SU-DHL-6 (cell line): ENCODE measurements at regions not wholly inside any gene's neighbourhood (a gene's known extent, or its start where the extent isn't known, plus 50 kb on each side); places are given as distances from the start of the nearest gene placed in this dataset.

Source experiments
- H2AFZ ChIP-seq: fragments of 200-600 bp; sonication (generic); 2 replicates; pipeline ENCODE4 v1.6.1; 2014; ENCODE audit warnings: low read depth, mild to moderate bottlenecking, moderate library complexity, mixed read lengths, antibody characterized with exemption, low read length; ENCODE audit not compliant: severe bottlenecking
- H3F3A ChIP-seq: fragments of 200-600 bp; shearing (Covaris generic); 2 replicates; pipeline ENCODE4 v1.6.0; 2016; ENCODE audit warnings: antibody characterized with exemption, mild to moderate bottlenecking; ENCODE audit not compliant: insufficient read depth
- H3K27ac ChIP-seq: fragments of 200-600 bp; sonication (generic); 2 replicates; pipeline ENCODE4 v1.5.1; 2016; ENCODE audit warnings: low read depth, mild to moderate bottlenecking, low read length, moderate library complexity, mixed read lengths
- H3K27me3 ChIP-seq: fragments of 200-600 bp; sonication (generic), shearing (Covaris generic); 2 replicates; pipeline ENCODE4 v1.6.0; 2014; ENCODE audit warnings: mild to moderate bottlenecking, low read length
- H3K36me3 ChIP-seq: fragments of 200-600 bp; sonication (generic); 2 replicates; pipeline ENCODE4 v1.6.1; 2014; ENCODE audit warnings: mild to moderate bottlenecking, low read length, mixed read lengths
- H3K4me2 ChIP-seq: fragments of 300-600, 200-600 bp; shearing (Covaris generic), sonication (generic); 2 replicates; pipeline ENCODE4 v1.6.0; 2014; ENCODE audit warnings: low read length, low read depth, mild to moderate bottlenecking; ENCODE audit not compliant: poor library complexity, severe bottlenecking
- H3K4me3 ChIP-seq: fragments of 200-600 bp; sonication (generic); 2 replicates; pipeline ENCODE4 v1.5.1; 2014; ENCODE audit warnings: antibody characterized with exemption, low read length, mild to moderate bottlenecking, mixed read lengths; ENCODE audit not compliant: insufficient read depth, poor library complexity, severe bottlenecking
- H3K79me2 ChIP-seq: fragments of 200-600 bp; sonication (generic); 2 replicates; pipeline ENCODE4 v1.6.1; 2014; ENCODE audit warnings: mild to moderate bottlenecking, low read length, moderate library complexity; ENCODE audit not compliant: insufficient read depth
- H3K9ac ChIP-seq: fragments of 200-600 bp; sonication (generic); 2 replicates; pipeline ENCODE4 v1.7.0; 2014; ENCODE audit warnings: mild to moderate bottlenecking, low read length
- H3K9me2 ChIP-seq: fragments of 200-600 bp; sonication (generic); replicated peaks from 2 replicates; pipeline ENCODE4 v1.6.1; 2014; ENCODE audit warnings: low read length; ENCODE audit not compliant: insufficient read depth
- H3K9me3 ChIP-seq: fragments of 200-600 bp; sonication (generic); 2 replicates; pipeline ENCODE4 v1.6.1; 2014; ENCODE audit warnings: low read length, mixed read lengths; ENCODE audit not compliant: insufficient read depth
- H4K20me1 ChIP-seq: fragments of 200-600 bp; sonication (generic); 2 replicates; pipeline ENCODE4 v1.6.1; 2014; ENCODE audit warnings: low read depth, mild to moderate bottlenecking, antibody characterized with exemption, low read length, moderate library complexity, mixed read lengths
- EZH2phosphoT487 ChIP-seq: fragments of 200-600 bp; sonication (generic), shearing (Covaris generic); conservative IDR thresholded peaks from 2 replicates; pipeline ENCODE4 v1.6.1; 2018; ENCODE audit warnings: mild to moderate bottlenecking, antibody characterized with exemption, low read length, moderate library complexity, mixed read lengths
- TF ChIP-seq, protein P1 (sequence below): fragments of 200-600 bp; sonication (generic); IDR thresholded peaks from one replicate; pipeline ENCODE4 v1.5.1; 2017; ENCODE audit warnings: antibody characterized with exemption, mild to moderate bottlenecking, low read length, moderate library complexity; ENCODE audit not compliant: insufficient read depth, poor library complexity, severe bottlenecking

DNA sequence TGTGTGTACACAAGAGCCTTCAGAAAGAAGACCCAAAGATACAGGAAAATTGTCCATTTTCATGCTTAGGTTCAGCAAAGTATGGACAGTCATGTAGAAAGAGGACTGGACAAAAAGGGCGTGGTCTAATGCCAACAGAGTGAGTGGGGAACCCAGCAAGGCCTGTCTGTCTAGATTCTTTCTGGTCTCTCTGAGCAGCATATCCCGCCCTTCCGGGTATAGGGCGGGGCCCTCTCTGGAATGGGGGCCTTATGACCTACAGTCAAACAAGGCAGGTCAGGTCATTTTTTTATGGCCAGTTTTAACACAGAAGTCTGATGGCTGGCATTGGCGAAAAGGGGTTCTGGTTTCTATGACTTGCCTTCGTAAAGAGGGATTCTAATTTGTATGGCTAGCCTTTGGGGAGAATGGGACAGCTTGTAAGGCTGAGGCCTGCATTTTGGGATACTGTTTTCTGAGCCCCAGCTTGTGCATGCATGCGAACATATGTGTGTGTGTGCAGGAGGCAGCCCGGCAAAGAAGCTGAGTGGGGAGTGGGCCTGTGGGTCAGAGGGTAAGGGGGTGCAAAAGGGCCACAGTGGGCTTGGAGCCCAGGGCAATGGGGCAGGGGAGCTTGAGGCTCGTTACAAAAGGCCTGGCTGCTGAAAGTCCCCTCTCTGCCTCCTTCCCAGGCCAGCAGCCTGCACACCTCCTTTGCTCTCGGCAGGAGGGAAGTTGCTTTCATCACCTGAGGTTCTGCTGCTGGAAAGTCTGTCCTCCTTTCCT is 130.5 kb upstream of the B3GAT1 start:
- no peak overlapping the region for H3K4me3 ChIP-seq
- H3K9me3 ChIP-seq, result no peaks in the 10 kb centered on the region
- no peak overlapping the region for H3K27ac ChIP-seq
- no peak overlapping the region for H3K4me2 ChIP-seq
- H3K36me3 ChIP-seq, result no peaks in the 10 kb centered on the region
- no peak overlapping the region for H2AFZ ChIP-seq
- no peak overlapping the region for H3K9ac ChIP-seq
- no peaks in the 10 kb centered on the region for H3F3A ChIP-seq
- H3K9me2 ChIP-seq, result no peaks in the 10 kb centered on the region
- TF ChIP-seq EZH2phosphoT487, result no peak
- no peaks in the 10 kb centered on the region for H3K27me3 ChIP-seq
- H3K79me2 ChIP-seq, result no peaks in the 10 kb centered on the region
- H4K20me1 ChIP-seq, result no peaks in the 10 kb centered on the region

GRCh38 chr11:134541951-134542350 is 129.9 kb upstream of the B3GAT1 start:
- TF ChIP-seq, protein P1, sequence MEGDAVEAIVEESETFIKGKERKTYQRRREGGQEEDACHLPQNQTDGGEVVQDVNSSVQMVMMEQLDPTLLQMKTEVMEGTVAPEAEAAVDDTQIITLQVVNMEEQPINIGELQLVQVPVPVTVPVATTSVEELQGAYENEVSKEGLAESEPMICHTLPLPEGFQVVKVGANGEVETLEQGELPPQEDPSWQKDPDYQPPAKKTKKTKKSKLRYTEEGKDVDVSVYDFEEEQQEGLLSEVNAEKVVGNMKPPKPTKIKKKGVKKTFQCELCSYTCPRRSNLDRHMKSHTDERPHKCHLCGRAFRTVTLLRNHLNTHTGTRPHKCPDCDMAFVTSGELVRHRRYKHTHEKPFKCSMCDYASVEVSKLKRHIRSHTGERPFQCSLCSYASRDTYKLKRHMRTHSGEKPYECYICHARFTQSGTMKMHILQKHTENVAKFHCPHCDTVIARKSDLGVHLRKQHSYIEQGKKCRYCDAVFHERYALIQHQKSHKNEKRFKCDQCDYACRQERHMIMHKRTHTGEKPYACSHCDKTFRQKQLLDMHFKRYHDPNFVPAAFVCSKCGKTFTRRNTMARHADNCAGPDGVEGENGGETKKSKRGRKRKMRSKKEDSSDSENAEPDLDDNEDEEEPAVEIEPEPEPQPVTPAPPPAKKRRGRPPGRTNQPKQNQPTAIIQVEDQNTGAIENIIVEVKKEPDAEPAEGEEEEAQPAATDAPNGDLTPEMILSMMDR, result no peak
- no peak for TF ChIP-seq EZH2phosphoT487
- no peak overlapping the region for H2AFZ ChIP-seq
- H3K27ac ChIP-seq, result no peak overlapping the region
- H3K36me3 ChIP-seq, result no peaks in the 10 kb centered on the region
- no peaks in the 10 kb centered on the region for H3K27me3 ChIP-seq
- H3K4me3 ChIP-seq, result no peak overlapping the region
- no peaks in the 10 kb centered on the region for H3K79me2 ChIP-seq
- no peak overlapping the region for H3K9ac ChIP-seq
- H3K4me2 ChIP-seq, result no peak overlapping the region
- no peaks in the 10 kb centered on the region for H3F3A ChIP-seq
- no peaks in the 10 kb centered on the region for H3K9me2 ChIP-seq
- H4K20me1 ChIP-seq, result no peaks in the 10 kb centered on the region
- H3K9me3 ChIP-seq, result no peaks in the 10 kb centered on the region

DNA sequence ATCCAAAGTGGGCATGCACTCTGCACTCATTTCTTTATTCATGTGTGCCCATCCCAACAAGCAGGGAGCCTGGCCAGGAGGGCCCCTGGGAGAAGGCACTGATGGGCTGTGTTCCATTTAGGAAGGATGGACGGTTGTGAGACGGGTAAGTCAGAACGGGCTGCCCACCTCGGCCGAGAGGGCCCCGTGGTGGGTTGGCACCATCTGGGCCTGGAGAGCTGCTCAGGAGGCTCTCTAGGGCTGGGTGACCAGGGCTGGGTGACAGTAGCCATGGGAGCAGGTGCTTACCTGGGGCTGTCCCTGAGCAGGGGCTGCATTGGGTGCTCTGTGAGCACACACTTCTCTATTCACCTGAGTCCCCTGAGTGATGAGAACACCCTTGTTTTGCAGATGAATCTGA is 129.3 kb upstream of the B3GAT1 start:
- Histone ChIP-seq H3K9me2 (no peaks in the 10 kb centered on the region), H3F3A (no peaks in the 10 kb centered on the region), H4K20me1 (no peaks in the 10 kb centered on the region), H3K27me3 (no peaks in the 10 kb centered on the region), H3K9me3 (no peaks in the 10 kb centered on the region), H3K79me2 (no peaks in the 10 kb centered on the region), H3K27ac (no peak overlapping the region), H3K4me3 (no peak overlapping the region), H3K36me3 (no peaks in the 10 kb centered on the region), H3K9ac (no peak overlapping the region), H3K4me2 (no peak overlapping the region), H2AFZ (no peak overlapping the region)
- TF ChIP-seq EZH2phosphoT487, result no peak
- TF ChIP-seq, protein P1, result no peak

DNA sequence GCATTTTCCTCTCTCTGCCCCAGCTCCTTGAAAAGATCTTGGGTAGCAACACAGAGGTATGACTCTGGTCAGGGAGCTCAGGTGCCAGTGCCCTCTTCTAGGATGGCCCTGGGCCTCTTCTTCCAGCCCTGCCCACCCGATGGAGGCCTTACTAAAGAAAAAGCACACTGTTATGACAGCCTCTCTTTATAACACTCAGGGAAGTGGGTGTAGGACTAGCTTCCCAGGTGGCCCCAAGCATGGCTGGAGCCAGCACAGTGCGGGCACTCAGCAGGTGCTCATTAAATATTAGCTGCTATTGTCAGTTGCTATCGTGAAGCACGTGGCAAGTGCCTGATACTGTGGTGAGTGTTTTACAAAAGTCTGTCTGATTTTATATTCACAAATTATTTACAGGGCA is 127.2 kb upstream of the B3GAT1 start:
- no peak overlapping the region for H3K4me3 ChIP-seq
- H3K9ac ChIP-seq, result no peak overlapping the region
- no peaks in the 10 kb centered on the region for H3F3A ChIP-seq
- TF ChIP-seq EZH2phosphoT487, result no peak
- TF ChIP-seq, protein P1, result no peak
- no peak overlapping the region for H3K27ac ChIP-seq
- H3K27me3 ChIP-seq, result no peaks in the 10 kb centered on the region
- H3K79me2 ChIP-seq, result no peaks in the 10 kb centered on the region
- no peaks in the 10 kb centered on the region for H4K20me1 ChIP-seq
- H3K9me2 ChIP-seq, result no peaks in the 10 kb centered on the region
- H2AFZ ChIP-seq, result no peak overlapping the region
- H3K9me3 ChIP-seq, result no peaks in the 10 kb centered on the region
- no peaks in the 10 kb centered on the region for H3K36me3 ChIP-seq
- H3K4me2 ChIP-seq, result no peak overlapping the region
